CD4-positive, CD25-positive, alpha-beta regulatory T cell (primary cell): ENCODE measurements at regions not wholly inside any gene's neighbourhood (a gene's known extent, or its start where the extent isn't known, plus 50 kb on each side); places are given as distances from the start of the nearest gene placed in this dataset.
A peak's percentile ranks its signal among the peaks of the same experiment; 100 is the strongest.

ENCODE experiments used
- ATAC-seq, 2 donors: fragments of 150-1000 bp; cut with Tn5 transposase; one replicate each; pipeline ENCODE4 v1.10.0; 2021; ENCODE audit warnings: low read depth in 2 of 2, moderate number of reproducible peaks in 2 of 2, moderate library complexity in 1 of 2
- DNase-seq, 3 donors: peaks; one replicate each; pipeline versions ENCODE4 v3.0.0 to v3.0.0-alpha.2; 2012 to 2022; ENCODE audit warnings: mixed read lengths in 1 of 3
- H3K27ac ChIP-seq: one replicate; pipeline ENCODE4 v1.7.0; 2013; ENCODE audit warnings: mild to moderate bottlenecking, low read length; ENCODE audit not compliant: insufficient read depth, poor library complexity, severe bottlenecking
- H3K27me3 ChIP-seq: one replicate; pipeline ENCODE4 v1.7.0; 2013; ENCODE audit warnings: low read length; ENCODE audit not compliant: control insufficient read depth, insufficient read depth
- H3K36me3 ChIP-seq: one replicate; pipeline ENCODE4 v1.7.0; 2013; ENCODE audit warnings: mild to moderate bottlenecking, low read length, moderate library complexity; ENCODE audit not compliant: control insufficient read depth, insufficient read depth
- H3K4me1 ChIP-seq: 2 replicates; pipeline ENCODE4 v1.7.0; 2013; ENCODE audit warnings: mild to moderate bottlenecking, low read length; ENCODE audit not compliant: insufficient read depth, control insufficient read depth, poor library complexity, severe bottlenecking
- H3K4me3 ChIP-seq: one replicate; pipeline ENCODE4 v1.7.0; 2013; ENCODE audit warnings: low read depth, mild to moderate bottlenecking, low read length, moderate library complexity
- H3K9me3 ChIP-seq, 2 experiments: 1 replicate in 1 of 2; 2 replicates in 1 of 2; pipeline ENCODE4 v1.7.0; 2013; ENCODE audit warnings: low read length in 2 of 2, mild to moderate bottlenecking in 1 of 2, moderate library complexity in 1 of 2; ENCODE audit not compliant: control insufficient read depth in 2 of 2
- H3K27ac Mint-ChIP-seq, 3 donors: one replicate each; pipeline ENCODE4 v1.8.0; 2020 to 2022; ENCODE audit warnings: mild to moderate bottlenecking in 3 of 3, mixed read lengths in 3 of 3, moderate library complexity in 2 of 3
- H3K27me3 Mint-ChIP-seq: one replicate; pipeline ENCODE4 v1.8.0; 2022; ENCODE audit warnings: mild to moderate bottlenecking, mixed read lengths
- H3K36me3 Mint-ChIP-seq: one replicate; pipeline ENCODE4 v1.8.0; 2020; ENCODE audit warnings: mixed read lengths
- H3K4me1 Mint-ChIP-seq, 4 donors: one replicate each; pipeline ENCODE4 v1.8.0; 2020 to 2022; ENCODE audit warnings: mixed read lengths in 4 of 4, mild to moderate bottlenecking in 1 of 4
- H3K4me3 Mint-ChIP-seq, 4 donors: one replicate each; pipeline ENCODE4 v1.8.0; 2020 to 2022; ENCODE audit warnings: mild to moderate bottlenecking in 4 of 4, mixed read lengths in 4 of 4, moderate library complexity in 3 of 4
- H3K9me3 Mint-ChIP-seq, 7 donors: one replicate each; pipeline ENCODE4 v1.8.0; 2020 to 2022; ENCODE audit warnings: mixed read lengths in 7 of 7, mild to moderate bottlenecking in 3 of 7, moderate library complexity in 2 of 7

- peaks cover 4% of the 10 kb centered on the region for H3K27me3 Mint-ChIP-seq
- Histone ChIP-seq H3K27me3 (no peaks in the 10 kb centered on the region), H3K36me3 (no peaks in the 10 kb centered on the region), H3K4me3 (no peak overlapping the region), H3K4me1 (no peaks in the 10 kb centered on the region), H3K9me3 (peaks cover 0 to 2% of the 10 kb centered on the region in 2 experiments), H3K27ac (no peak overlapping the region)
- no peak for DNase-seq
- H3K27ac Mint-ChIP-seq, result no peak overlapping the region
- no peak for ATAC-seq
- H3K4me3 Mint-ChIP-seq, result no peak overlapping the region
- no peaks in the 10 kb centered on the region for H3K4me1 Mint-ChIP-seq
- no peaks in the 10 kb centered on the region for H3K36me3 Mint-ChIP-seq
- peaks cover 6 to 27% (median 18%) of the 10 kb centered on the region in 7 donors for H3K9me3 Mint-ChIP-seq
Measured at GRCh38 chr10:130388746-130389145, 252.6 kb downstream of the GLRX3 start.

- Mint-ChIP-seq H3K4me1 (no peaks in the 10 kb centered on the region), H3K36me3 (no peaks in the 10 kb centered on the region), H3K27me3 (peaks cover 9% of the 10 kb centered on the region), H3K9me3 (peaks cover 0 to 26% (median 12%) of the 10 kb centered on the region in 7 donors), H3K4me3 (peak overlapping the region in 1 of 4 donors; percentile 32), H3K27ac (no peak overlapping the region)
- Histone ChIP-seq H3K9me3 (peaks cover 0 to 2% of the 10 kb centered on the region in 2 experiments), H3K36me3 (no peaks in the 10 kb centered on the region), H3K4me1 (no peaks in the 10 kb centered on the region), H3K4me3 (no peak overlapping the region), H3K27ac (no peak overlapping the region), H3K27me3 (no peaks in the 10 kb centered on the region)
- ATAC-seq (no peak), DNase-seq (no peak)
Measured at GRCh38 chr10:130389906-130390305, 253.7 kb downstream of the GLRX3 start.

GRCh38 chr10:130392031-130392430, 255.8 kb downstream of the GLRX3 start:
- H3K9me3 Mint-ChIP-seq, result peaks cover 3 to 35% (median 7%) of the 10 kb centered on the region in 7 donors
- H3K36me3 Mint-ChIP-seq, result no peaks in the 10 kb centered on the region
- H3K4me3 Mint-ChIP-seq, result no peak overlapping the region
- peaks cover 9% of the 10 kb centered on the region for H3K27me3 Mint-ChIP-seq
- H3K4me3 ChIP-seq, result no peak overlapping the region
- H3K4me1 Mint-ChIP-seq, result no peaks in the 10 kb centered on the region
- ATAC-seq (no peak), DNase-seq (no peak)
- no peak overlapping the region for H3K27ac Mint-ChIP-seq
- no peaks in the 10 kb centered on the region for H3K4me1 ChIP-seq
- no peak overlapping the region for H3K27ac ChIP-seq
- H3K36me3 ChIP-seq, result no peaks in the 10 kb centered on the region
- H3K9me3 ChIP-seq, result peaks cover 4 to 12% of the 10 kb centered on the region in 2 experiments
- H3K27me3 ChIP-seq, result no peaks in the 10 kb centered on the region

- Mint-ChIP-seq H3K27me3 (peaks cover 9% of the 10 kb centered on the region), H3K36me3 (no peaks in the 10 kb centered on the region), H3K9me3 (peaks cover 3 to 36% (median 7%) of the 10 kb centered on the region in 7 donors), H3K4me1 (no peaks in the 10 kb centered on the region), H3K27ac (no peak overlapping the region), H3K4me3 (no peak overlapping the region)
- Histone ChIP-seq H3K4me3 (no peak overlapping the region), H3K27me3 (no peaks in the 10 kb centered on the region), H3K27ac (no peak overlapping the region), H3K36me3 (no peaks in the 10 kb centered on the region), H3K4me1 (no peaks in the 10 kb centered on the region), H3K9me3 (peaks cover 4 to 12% of the 10 kb centered on the region in 2 experiments)
- DNase-seq (no peak), ATAC-seq (no peak)
Measured at GRCh38 chr10:130393342-130393741, 257.2 kb downstream of the GLRX3 start.

- no peaks in the 10 kb centered on the region for H3K36me3 ChIP-seq
- no peaks in the 10 kb centered on the region for H3K36me3 Mint-ChIP-seq
- H3K4me1 ChIP-seq, result no peaks in the 10 kb centered on the region
- no peaks in the 10 kb centered on the region for H3K27me3 ChIP-seq
- peaks cover 4 to 12% of the 10 kb centered on the region in 2 experiments for H3K9me3 ChIP-seq
- no peak for DNase-seq
- no peak for ATAC-seq
- H3K27me3 Mint-ChIP-seq, result peaks cover 9% of the 10 kb centered on the region
- no peak overlapping the region for H3K27ac ChIP-seq
- H3K4me3 Mint-ChIP-seq, result no peak overlapping the region
- H3K4me3 ChIP-seq, result no peak overlapping the region
- peaks cover 2 to 36% (median 8%) of the 10 kb centered on the region in 7 donors for H3K9me3 Mint-ChIP-seq
- H3K27ac Mint-ChIP-seq, result no peak overlapping the region
- H3K4me1 Mint-ChIP-seq, result no peaks in the 10 kb centered on the region
Measured at GRCh38 chr10:130394832-130395231, 258.6 kb downstream of the GLRX3 start.

- H3K36me3 ChIP-seq, result no peaks in the 10 kb centered on the region
- Mint-ChIP-seq H3K36me3 (no peaks in the 10 kb centered on the region), H3K27ac (no peak overlapping the region), H3K4me1 (no peaks in the 10 kb centered on the region), H3K27me3 (peaks cover 6% of the 10 kb centered on the region), H3K9me3 (peaks cover 2 to 36% (median 8%) of the 10 kb centered on the region in 7 donors), H3K4me3 (no peak overlapping the region)
- DNase-seq (no peak), ATAC-seq (no peak)
- no peaks in the 10 kb centered on the region for H3K27me3 ChIP-seq
- no peaks in the 10 kb centered on the region for H3K4me1 ChIP-seq
- H3K9me3 ChIP-seq, result peaks cover 4 to 12% of the 10 kb centered on the region in 2 experiments
- no peak overlapping the region for H3K4me3 ChIP-seq
- no peak overlapping the region for H3K27ac ChIP-seq
Measured at GRCh38 chr10:130395248-130395936, 259.2 kb downstream of the GLRX3 start.

- H3K4me3 Mint-ChIP-seq, result no peak overlapping the region
- no peaks in the 10 kb centered on the region for H3K4me1 Mint-ChIP-seq
- no peak overlapping the region for H3K4me3 ChIP-seq
- no peak overlapping the region for H3K27ac ChIP-seq
- peaks cover 6% of the 10 kb centered on the region for H3K27me3 Mint-ChIP-seq
- no peaks in the 10 kb centered on the region for H3K4me1 ChIP-seq
- peaks cover 4 to 12% of the 10 kb centered on the region in 2 experiments for H3K9me3 ChIP-seq
- peaks cover 2 to 36% (median 8%) of the 10 kb centered on the region in 7 donors for H3K9me3 Mint-ChIP-seq
- no peak overlapping the region for H3K27ac Mint-ChIP-seq
- H3K36me3 Mint-ChIP-seq, result no peaks in the 10 kb centered on the region
- H3K36me3 ChIP-seq, result no peaks in the 10 kb centered on the region
- ATAC-seq, result no peak
- H3K27me3 ChIP-seq, result no peaks in the 10 kb centered on the region
- no peak for DNase-seq
Measured at GRCh38 chr10:130396044-130396443, 259.9 kb downstream of the GLRX3 start.
